HEK293 (cell line): ENCODE measurements at regions not wholly inside any gene's neighbourhood (a gene's known extent, or its start where the extent isn't known, plus 50 kb on each side); places are given as distances from the start of the nearest gene placed in this dataset.

Experiments
- CTCF ChIA-PET: fragments of 350-600 bp; formaldehyde crosslinking; extraction: SDS; loops from one replicate; lab custom pipeline; 2021; ENCODE audit warnings: antibody characterized with exemption; lab: Yijun Ruan, JAX
- POLR2A ChIA-PET: fragments of 300-600 bp; formaldehyde crosslinking; extraction: SDS; loops from one replicate; lab custom pipeline; 2020; ENCODE audit warnings: antibody characterized with exemption, inconsistent platforms; lab: Yijun Ruan, JAX
- H3K27ac ChIP-seq: fragments of 200-500 bp; sonication (Bioruptor generic); 2 replicates; pipeline ENCODE4 v1.5.1; 2014; ENCODE audit warnings: low read depth, low read length, control low read depth, inconsistent platforms; ENCODE audit errors: extremely low read depth
- H3K36me3 ChIP-seq, 2 experiments: fragments of 200-500 bp in 1 of 2; sonication (Bioruptor generic) in 1 of 2; 1 replicate in 1 of 2; 2 replicates in 1 of 2; pipeline ENCODE4 v1.5.1; 2014 to 2017; ENCODE audit warnings: inconsistent platforms in 2 of 2, low read length in 2 of 2; ENCODE audit not compliant: control insufficient read depth in 2 of 2, insufficient read depth in 1 of 2
- H3K4me1 ChIP-seq: fragments of 200-500 bp; sonication (Bioruptor generic); 2 replicates; pipeline ENCODE4 v1.5.1; 2014; ENCODE audit warnings: mild to moderate bottlenecking, low read length, inconsistent platforms; ENCODE audit not compliant: control insufficient read depth, insufficient read depth
- H3K4me3 ChIP-seq: 2 replicates; pipeline ENCODE4 v1.5.1; 2011; ENCODE audit warnings: low read depth, mild to moderate bottlenecking, control low read depth, low read length, moderate library complexity
- H3K9me3 ChIP-seq: fragments of 200-500 bp; sonication (Bioruptor generic); 2 replicates; pipeline ENCODE4 v1.5.1; 2014; ENCODE audit warnings: low read depth, low read length, inconsistent platforms; ENCODE audit not compliant: control insufficient read depth, insufficient read depth
- ATF2 ChIP-seq: fragments of 450-650 bp; formaldehyde crosslinking; IDR thresholded peaks from 2 replicates; pipeline ENCODE4 v1.5.1; 2016; ENCODE audit warnings: missing biosample characterization, missing genetic modification characterization, low read depth
- GFI1B ChIP-seq: fragments of 450-650 bp; formaldehyde crosslinking; IDR thresholded peaks from 2 replicates; pipeline ENCODE4 v1.5.1; 2016; ENCODE audit warnings: missing biosample characterization, missing genetic modification characterization
- GLI2 ChIP-seq: fragments of 450-650 bp; formaldehyde crosslinking; IDR thresholded peaks from 2 replicates; pipeline ENCODE4; 2017; ENCODE audit warnings: missing biosample characterization, missing genetic modification characterization, low read depth, borderline replicate concordance
- HIC1 ChIP-seq: fragments of 450-650 bp; formaldehyde crosslinking; IDR thresholded peaks from 2 replicates; pipeline ENCODE4 v1.5.1; 2016; ENCODE audit warnings: missing biosample characterization, missing genetic modification characterization
- HOXD13 ChIP-seq: sonication (generic); formaldehyde crosslinking; IDR thresholded peaks from 2 replicates; pipeline ENCODE4 v1.8.0; 2022; ENCODE audit warnings: missing genetic modification reagents, borderline replicate concordance
- KLF10 ChIP-seq: fragments of 450-650 bp; IDR thresholded peaks from 2 replicates; pipeline ENCODE4 v1.5.1; 2018; ENCODE audit warnings: missing biosample characterization, mild to moderate bottlenecking, missing genetic modification characterization
- REPIN1 ChIP-seq: fragments of 450-650 bp; formaldehyde crosslinking; IDR thresholded peaks from 2 replicates; pipeline ENCODE4 v1.5.1; 2017; ENCODE audit warnings: missing biosample characterization, missing genetic modification characterization, low read depth
- SCRT2 ChIP-seq: fragments of 450-650 bp; formaldehyde crosslinking; IDR thresholded peaks from 2 replicates; pipeline ENCODE4 v1.5.1; 2016; ENCODE audit warnings: missing biosample characterization, missing genetic modification characterization
- TCF7L2 ChIP-seq: IDR thresholded peaks from 2 replicates; pipeline ENCODE4 v1.6.1; 2011; ENCODE audit warnings: low read depth, mild to moderate bottlenecking, inconsistent platforms, low read length, moderate library complexity, borderline replicate concordance
- YY1 ChIP-seq: fragments of 450-650 bp; formaldehyde crosslinking; IDR thresholded peaks from 2 replicates; pipeline ENCODE4 v1.5.1; 2018; ENCODE audit warnings: missing biosample characterization, missing genetic modification characterization
- ZNF121 ChIP-seq: fragments of 450-650 bp; formaldehyde crosslinking; IDR thresholded peaks from 2 replicates; pipeline ENCODE4 v1.5.1; 2016; ENCODE audit warnings: missing biosample characterization, missing genetic modification characterization
- ZNF155 ChIP-seq: fragments of 450-650 bp; formaldehyde crosslinking; IDR thresholded peaks from 2 replicates; pipeline ENCODE4 v1.5.1; 2016; ENCODE audit warnings: missing biosample characterization, missing genetic modification characterization
- ZNF157 ChIP-seq: fragments of 450-650 bp; formaldehyde crosslinking; IDR thresholded peaks from 2 replicates; pipeline ENCODE4 v1.5.1; 2016; ENCODE audit warnings: missing biosample characterization, missing genetic modification characterization
- ZNF2 ChIP-seq: fragments of 450-650 bp; formaldehyde crosslinking; IDR thresholded peaks from 2 replicates; pipeline ENCODE4 v1.5.1; 2016; ENCODE audit warnings: missing biosample characterization, missing genetic modification characterization
- ZNF223 ChIP-seq: fragments of 450-650 bp; formaldehyde crosslinking; IDR thresholded peaks from 2 replicates; pipeline ENCODE4 v1.5.1; 2016; ENCODE audit warnings: missing biosample characterization, missing genetic modification characterization
- ZNF24 ChIP-seq: fragments of 450-650 bp; formaldehyde crosslinking; IDR thresholded peaks from 2 replicates; pipeline ENCODE4 v1.5.1; 2016; ENCODE audit warnings: missing biosample characterization, missing genetic modification characterization
- ZNF274 ChIP-seq, 2 experiments: fragments of 200-500 bp in 1 of 2; fragments of 450-650 bp in 1 of 2; sonication (Bioruptor generic) in 1 of 2; formaldehyde crosslinking in 1 of 2; IDR thresholded peaks; 2 replicates each; pipeline versions ENCODE4 v1.5.1 to v1.6.1; 2014 to 2016; ENCODE audit warnings: borderline replicate concordance in 1 of 2, inconsistent platforms in 1 of 2, low read length in 1 of 2, missing biosample characterization in 1 of 2, missing genetic modification characterization in 1 of 2
- ZNF292 ChIP-seq: fragments of 450-650 bp; formaldehyde crosslinking; IDR thresholded peaks from 2 replicates; pipeline ENCODE4 v1.5.1; 2016; ENCODE audit warnings: low read depth, missing biosample characterization, missing genetic modification characterization, borderline replicate concordance
- ZNF354C ChIP-seq: fragments of 450-650 bp; formaldehyde crosslinking; IDR thresholded peaks from 2 replicates; pipeline ENCODE4 v1.5.1; 2016; ENCODE audit warnings: missing biosample characterization, missing genetic modification characterization, low read depth, borderline replicate concordance
- ZNF426 ChIP-seq: fragments of 450-650 bp; formaldehyde crosslinking; IDR thresholded peaks from 2 replicates; pipeline ENCODE4 v1.5.1; 2017; ENCODE audit warnings: missing biosample characterization, missing genetic modification characterization, mild to moderate bottlenecking, inconsistent platforms, moderate library complexity
- ZNF585B ChIP-seq: fragments of 450-650 bp; formaldehyde crosslinking; IDR thresholded peaks from 2 replicates; pipeline ENCODE4 v1.5.1; 2016; ENCODE audit warnings: missing biosample characterization, missing genetic modification characterization
- ZNF621 ChIP-seq: fragments of 450-650 bp; formaldehyde crosslinking; IDR thresholded peaks from 2 replicates; pipeline ENCODE4 v1.5.1; 2017; ENCODE audit warnings: missing biosample characterization, missing genetic modification characterization
- ZNF629 ChIP-seq: fragments of 450-650 bp; formaldehyde crosslinking; IDR thresholded peaks from 2 replicates; pipeline ENCODE4 v1.5.1; 2017; ENCODE audit warnings: missing biosample characterization, missing genetic modification characterization
- ZNF670 ChIP-seq: fragments of 450-650 bp; formaldehyde crosslinking; IDR thresholded peaks from 2 replicates; pipeline ENCODE4 v1.5.1; 2016; ENCODE audit warnings: missing biosample characterization, missing genetic modification characterization, low read depth
- ZNF677 ChIP-seq: fragments of 450-650 bp; IDR thresholded peaks from 2 replicates; pipeline ENCODE4 v1.5.0; 2018; ENCODE audit warnings: missing biosample characterization, mild to moderate bottlenecking, missing genetic modification characterization, moderate library complexity
- ZNF768 ChIP-seq: fragments of 450-650 bp; formaldehyde crosslinking; IDR thresholded peaks from 2 replicates; pipeline ENCODE4 v1.5.1; 2018; ENCODE audit warnings: missing biosample characterization, mild to moderate bottlenecking, missing genetic modification characterization
- ZNF785 ChIP-seq: fragments of 450-650 bp; formaldehyde crosslinking; IDR thresholded peaks from 2 replicates; pipeline ENCODE4 v1.5.1; 2016; ENCODE audit warnings: missing biosample characterization, missing genetic modification characterization
- ZNF843 ChIP-seq: fragments of 450-650 bp; formaldehyde crosslinking; IDR thresholded peaks from 2 replicates; pipeline ENCODE4 v1.5.1; 2016; ENCODE audit warnings: missing biosample characterization, missing genetic modification characterization
- ZSCAN16 ChIP-seq: fragments of 450-650 bp; formaldehyde crosslinking; IDR thresholded peaks from 2 replicates; pipeline ENCODE4 v1.5.1; 2016; ENCODE audit warnings: missing biosample characterization, missing genetic modification characterization
- ZXDB ChIP-seq: fragments of 450-650 bp; formaldehyde crosslinking; IDR thresholded peaks from 2 replicates; pipeline ENCODE4 v1.5.1; 2016; ENCODE audit warnings: missing biosample characterization, missing genetic modification characterization
- TF ChIP-seq, protein P1 (sequence below): fragments of 450-650 bp; formaldehyde crosslinking; IDR thresholded peaks from 2 replicates; pipeline ENCODE4 v1.5.1; 2016; ENCODE audit warnings: missing biosample characterization, missing genetic modification characterization

GRCh38 chr18:38586327-38586726, 1020.7 kb upstream of the CELF4 start:
- Histone ChIP-seq H3K27ac (no peak overlapping the region), H3K9me3 (no peaks in the 10 kb centered on the region), H3K36me3 (no peaks in the 10 kb centered on the region), H3K4me3 (no peak overlapping the region), H3K4me1 (no peaks in the 10 kb centered on the region)
- CTCF ChIA-PET, result no interaction called here
- TF ChIP-seq ZNF157 (tag by site-specific recombination), result no peak
- no peak for TF ChIP-seq ZNF2 (tag by site-specific recombination)
- no peak for TF ChIP-seq ZNF585B (tag by site-specific recombination)
- TF ChIP-seq ZNF24 (tag by site-specific recombination), result no peak
- TF ChIP-seq ZNF155 (tag by site-specific recombination), result no peak
- no peak for TF ChIP-seq ZSCAN16 (tag by site-specific recombination)
- TF ChIP-seq ZXDB (tag by site-specific recombination), result no peak
- TF ChIP-seq ZNF621 (tag by site-specific recombination), result no peak
- TF ChIP-seq, protein P1, sequence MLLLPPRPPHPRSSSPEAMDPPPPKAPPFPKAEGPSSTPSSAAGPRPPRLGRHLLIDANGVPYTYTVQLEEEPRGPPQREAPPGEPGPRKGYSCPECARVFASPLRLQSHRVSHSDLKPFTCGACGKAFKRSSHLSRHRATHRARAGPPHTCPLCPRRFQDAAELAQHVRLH, result no peak
- no peak for TF ChIP-seq ZNF677
- TF ChIP-seq ZNF785, result no peak
- no peak for TF ChIP-seq GFI1B
- no peak for TF ChIP-seq HOXD13 (CRISPR knock-in tag)
- TF ChIP-seq KLF10 (tag by site-specific recombination), result no peak
- no peak for TF ChIP-seq YY1 (tag by site-specific recombination)
- no peak for TF ChIP-seq ZNF629 (tag by site-specific recombination)
- TF ChIP-seq ZNF274 (IDR thresholded peaks at IDR 0.05; ENCODE audit: low read length), result no peak
- no peak for TF ChIP-seq ZNF274 (tag by site-specific recombination; IDR thresholded peaks at IDR 0.05; ENCODE audit: borderline replicate concordance)
- no peak for TF ChIP-seq ZNF292
- no peak for TF ChIP-seq ZNF670 (tag by site-specific recombination)
- TF ChIP-seq TCF7L2, result no peak
- POLR2A ChIA-PET, result no interaction called here

DNA sequence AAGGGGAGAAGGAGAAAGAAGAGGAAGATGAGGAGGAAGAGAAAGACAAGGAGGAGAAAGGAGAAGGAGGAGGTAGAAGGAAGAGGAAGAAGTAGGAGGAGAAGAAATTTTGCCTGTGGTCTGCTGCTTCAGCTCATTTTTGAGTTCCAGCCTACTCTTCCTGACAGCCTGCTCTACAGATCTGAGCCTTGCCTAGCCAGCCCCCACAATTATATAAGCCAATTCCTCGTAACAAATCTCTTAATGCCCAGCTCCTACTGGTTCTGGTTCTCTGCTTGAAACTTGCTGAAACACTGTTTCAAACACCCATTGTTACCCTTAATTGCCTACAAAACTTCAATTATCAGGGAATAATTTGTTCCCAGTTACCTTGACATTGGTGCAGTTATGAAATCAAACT, 1014.2 kb upstream of the CELF4 start:
- ChIA-PET POLR2A (no interaction called here), CTCF (interaction anchor here (0.6 kb wide), 1 partner anchor 1254 kb away, joined by 3 read pairs; no protein-coding TSS in a partner anchor)
- Histone ChIP-seq H3K27ac (no peak overlapping the region), H3K9me3 (no peaks in the 10 kb centered on the region), H3K4me3 (no peak overlapping the region), H3K4me1 (no peaks in the 10 kb centered on the region), H3K36me3 (no peaks in the 10 kb centered on the region)
- no peak for TF ChIP-seq ZNF426 (tag by site-specific recombination)
- no peak for TF ChIP-seq GLI2 (tag by site-specific recombination)
- no peak for TF ChIP-seq ATF2 (tag by site-specific recombination)
- no peak for TF ChIP-seq ZNF354C
- TF ChIP-seq REPIN1 (tag by site-specific recombination), result no peak
- no peak for TF ChIP-seq ZNF768 (tag by site-specific recombination)
- TF ChIP-seq HIC1, result no peak
- TF ChIP-seq ZNF121 (tag by site-specific recombination), result no peak
- no peak for TF ChIP-seq SCRT2 (tag by site-specific recombination)
- no peak for TF ChIP-seq ZNF223 (tag by site-specific recombination)
- no peak for TF ChIP-seq ZNF2 (tag by site-specific recombination)
- TF ChIP-seq ZNF843 (tag by site-specific recombination), result no peak
